B cell (primary cell): ENCODE measurements at regions not wholly inside any gene's neighbourhood (a gene's known extent, or its start where the extent isn't known, plus 50 kb on each side); places are given as distances from the start of the nearest gene placed in this dataset.

ENCODE experiments used
- ATAC-seq: fragments of 200-7000 bp; cut with Tn5 transposase; one replicate; pipeline ENCODE4 v1.10.0; 2021; ENCODE audit warnings: low read depth, mild to moderate bottlenecking, moderate number of reproducible peaks, moderate library complexity
- CTCF ChIA-PET: fragments of 350-600 bp; sonication (Branson Sonifier 250); formaldehyde crosslinking; loops from one replicate; lab custom pipeline; 2021; ENCODE audit warnings: antibody characterized with exemption, inconsistent platforms; lab: Charles Lee
- POLR2A ChIA-PET: fragments of 350-600 bp; sonication (Branson Sonifier 250); formaldehyde crosslinking; loops from one replicate; lab custom pipeline; 2021; ENCODE audit warnings: antibody characterized with exemption; lab: Charles Lee
- DNase-seq: peaks from one replicate; pipeline ENCODE4 v3.0.0; 2013
- H2AFZ ChIP-seq: 2 replicates; pipeline ENCODE4 v1.6.1; 2012; ENCODE audit warnings: mild to moderate bottlenecking, low read depth, low read length; ENCODE audit not compliant: insufficient read depth, poor library complexity, severe bottlenecking
- H3K27ac ChIP-seq, 2 donors: 1 replicate in 1 of 2; 2 replicates in 1 of 2; pipeline ENCODE4 v1.5.1; 2012 to 2013; ENCODE audit warnings: low read length in 2 of 2, mild to moderate bottlenecking in 2 of 2, moderate library complexity in 1 of 2
- H3K27me3 ChIP-seq, 4 experiments: fragments of 200-600 bp in 1 of 4; sonication (generic) in 1 of 4; replicated peaks in 1 of 4; 1 replicate in 2 of 4; 2 replicates in 2 of 4; pipeline versions ENCODE4 v1.6.1 to v1.7.0; 2013 to 2016; ENCODE audit warnings: low read length in 3 of 4, mild to moderate bottlenecking in 2 of 4, mixed read lengths in 1 of 4, moderate library complexity in 1 of 4; ENCODE audit not compliant: insufficient read depth in 4 of 4, control insufficient read depth in 3 of 4; ENCODE audit errors: control extremely low read depth in 1 of 4
- H3K36me3 ChIP-seq, 2 experiments: replicated peaks in 1 of 2; 1 replicate in 1 of 2; 2 replicates in 1 of 2; pipeline versions ENCODE4 v1.6.1 to v1.7.1; 2013; ENCODE audit warnings: low read length in 1 of 2; ENCODE audit not compliant: insufficient read depth in 2 of 2, control insufficient read depth in 1 of 2; ENCODE audit errors: control extremely low read depth in 1 of 2, extremely low read depth in 1 of 2
- H3K4me1 ChIP-seq, 2 donors: fragments of 200-600 bp in 1 of 2; sonication (generic) in 1 of 2; 1 replicate in 1 of 2; 2 replicates in 1 of 2; pipeline versions ENCODE4 v1.5.1 to v1.6.1; 2013 to 2017; ENCODE audit warnings: low read length in 2 of 2; ENCODE audit not compliant: control insufficient read depth in 2 of 2, insufficient read depth in 2 of 2
- H3K4me2 ChIP-seq: replicated peaks from 2 replicates; pipeline ENCODE3; 2012; ENCODE audit warnings: mild to moderate bottlenecking, low read depth, low read length; ENCODE audit not compliant: poor library complexity, severe bottlenecking
- H3K4me3 ChIP-seq, 5 experiments: fragments of 200-600 bp in 1 of 5; sonication (generic) in 1 of 5; 1 replicate in 3 of 5; 2 replicates in 2 of 5; pipeline versions ENCODE4 v1.5.1 to v1.7.0; 2011 to 2016; ENCODE audit warnings: low read length in 4 of 5, mild to moderate bottlenecking in 4 of 5, low read depth in 2 of 5, control low read depth in 1 of 5, moderate library complexity in 1 of 5; ENCODE audit not compliant: insufficient read depth in 1 of 5; ENCODE audit errors: control extremely low read depth in 1 of 5, extremely low read depth in 1 of 5
- H3K79me2 ChIP-seq: fragments of 200-600 bp; sonication (generic); one replicate; pipeline ENCODE4 v1.6.0; 2016; ENCODE audit warnings: low read length; ENCODE audit not compliant: control insufficient read depth, insufficient read depth
- H3K9ac ChIP-seq: fragments of 200-600 bp; sonication (generic); 2 replicates; pipeline ENCODE4 v1.6.1; 2017; ENCODE audit warnings: mild to moderate bottlenecking, low read length, moderate library complexity
- H3K9me3 ChIP-seq, 3 donors: one replicate each; pipeline versions ENCODE4 v1.6.1 to v1.7.1; 2013; ENCODE audit warnings: low read length in 2 of 3; ENCODE audit not compliant: control insufficient read depth in 2 of 3, insufficient read depth in 1 of 3; ENCODE audit errors: control extremely low read depth in 1 of 3
- H4K20me1 ChIP-seq: 2 replicates; pipeline ENCODE4 v1.6.0; 2012; ENCODE audit warnings: mild to moderate bottlenecking, low read length; ENCODE audit not compliant: insufficient read depth, control insufficient read depth, poor library complexity, severe bottlenecking
- H3K27ac Mint-ChIP-seq: one replicate; pipeline ENCODE4 v1.8.0; 2021; ENCODE audit warnings: mixed read lengths
- H3K27me3 Mint-ChIP-seq: one replicate; pipeline ENCODE4 v1.8.0; 2021; ENCODE audit warnings: mixed read lengths
- H3K4me1 Mint-ChIP-seq: one replicate; pipeline ENCODE4 v1.8.0; 2021; ENCODE audit warnings: mixed read lengths
- H3K4me3 Mint-ChIP-seq: one replicate; pipeline ENCODE4 v1.8.0; 2021; ENCODE audit warnings: mixed read lengths
- H3K9me3 Mint-ChIP-seq: one replicate; pipeline ENCODE4 v1.8.0; 2022; ENCODE audit warnings: mixed read lengths; ENCODE audit not compliant: insufficient read depth
- EZH2 ChIP-seq: IDR thresholded peaks from 2 replicates; pipeline ENCODE4 v1.6.1; 2012; ENCODE audit warnings: borderline replicate concordance, low read depth, mild to moderate bottlenecking, moderate library complexity, low read length; ENCODE audit not compliant: insufficient read depth, poor library complexity, severe bottlenecking
- WGBS: methylation state at CpG from one replicate; pipeline ENCODE4 v1.1.5; 2013; ENCODE audit warnings: missing lambda C conversion rate; ENCODE audit not compliant: insufficient coverage; 5-methylcytosine and 5-hydroxymethylcytosine counted together
- intact Hi-C: fragments of 100-400 bp; cut with micrococcal nuclease; formaldehyde crosslinking; loops from one replicate; pipeline ENCODE4 v1.10.0; 2022
- TF ChIP-seq, protein P1 (sequence below): fragments of 200-600 bp; IDR thresholded peaks from one replicate; pipeline ENCODE4 v1.8.0; 2022; ENCODE audit warnings: antibody characterized with exemption, mild to moderate bottlenecking

DNA sequence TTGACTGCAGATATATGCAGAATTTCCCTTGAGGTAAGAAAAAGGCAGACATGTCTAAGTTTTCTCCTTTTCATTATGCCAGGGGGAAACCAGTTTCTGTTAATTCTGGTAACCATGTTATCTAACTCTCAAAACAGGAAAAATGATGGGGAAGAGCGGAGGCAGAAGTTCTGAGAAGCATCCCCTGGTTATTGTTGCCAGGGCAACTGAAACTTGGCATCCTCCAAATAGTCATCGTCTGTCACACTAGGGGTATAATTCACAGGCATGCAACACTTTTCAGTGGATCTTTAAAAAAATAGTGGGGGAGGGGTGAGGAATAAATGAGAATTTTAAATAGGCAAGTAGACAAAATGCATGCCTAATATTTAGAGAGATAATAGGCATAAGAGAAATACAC is 715.3 kb upstream of the CXADR start:
- no CpG with 5 or more reads among the region's 2 CpGs for WGBS
- Histone ChIP-seq H3K9ac (no peak overlapping the region), H2AFZ (no peak overlapping the region), H3K27ac (no peak overlapping the region), H3K4me1 (no peaks in the 10 kb centered on the region), H3K4me2 (no peak overlapping the region), H3K4me3 (no peak overlapping the region), H3K36me3 (no peaks in the 10 kb centered on the region), H3K27me3 (no peaks in the 10 kb centered on the region), H4K20me1 (no peaks in the 10 kb centered on the region), H3K79me2 (no peaks in the 10 kb centered on the region), H3K9me3 (peaks cover 0 to 3% (median 0%) of the 10 kb centered on the region in 3 donors)
- no peak for DNase-seq
- peaks cover 1% of the 10 kb centered on the region for H3K9me3 Mint-ChIP-seq
- H3K4me3 Mint-ChIP-seq, result no peak overlapping the region
- ChIA-PET CTCF (no interaction called here), POLR2A (no interaction called here)
- no peak for ATAC-seq
- no peaks in the 10 kb centered on the region for H3K27me3 Mint-ChIP-seq
- no peak overlapping the region for H3K27ac Mint-ChIP-seq
- TF ChIP-seq EZH2, result no peak
- TF ChIP-seq, protein P1, sequence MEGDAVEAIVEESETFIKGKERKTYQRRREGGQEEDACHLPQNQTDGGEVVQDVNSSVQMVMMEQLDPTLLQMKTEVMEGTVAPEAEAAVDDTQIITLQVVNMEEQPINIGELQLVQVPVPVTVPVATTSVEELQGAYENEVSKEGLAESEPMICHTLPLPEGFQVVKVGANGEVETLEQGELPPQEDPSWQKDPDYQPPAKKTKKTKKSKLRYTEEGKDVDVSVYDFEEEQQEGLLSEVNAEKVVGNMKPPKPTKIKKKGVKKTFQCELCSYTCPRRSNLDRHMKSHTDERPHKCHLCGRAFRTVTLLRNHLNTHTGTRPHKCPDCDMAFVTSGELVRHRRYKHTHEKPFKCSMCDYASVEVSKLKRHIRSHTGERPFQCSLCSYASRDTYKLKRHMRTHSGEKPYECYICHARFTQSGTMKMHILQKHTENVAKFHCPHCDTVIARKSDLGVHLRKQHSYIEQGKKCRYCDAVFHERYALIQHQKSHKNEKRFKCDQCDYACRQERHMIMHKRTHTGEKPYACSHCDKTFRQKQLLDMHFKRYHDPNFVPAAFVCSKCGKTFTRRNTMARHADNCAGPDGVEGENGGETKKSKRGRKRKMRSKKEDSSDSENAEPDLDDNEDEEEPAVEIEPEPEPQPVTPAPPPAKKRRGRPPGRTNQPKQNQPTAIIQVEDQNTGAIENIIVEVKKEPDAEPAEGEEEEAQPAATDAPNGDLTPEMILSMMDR, result no peak
- intact Hi-C loops, result no loop called here
- no peaks in the 10 kb centered on the region for H3K4me1 Mint-ChIP-seq

DNA sequence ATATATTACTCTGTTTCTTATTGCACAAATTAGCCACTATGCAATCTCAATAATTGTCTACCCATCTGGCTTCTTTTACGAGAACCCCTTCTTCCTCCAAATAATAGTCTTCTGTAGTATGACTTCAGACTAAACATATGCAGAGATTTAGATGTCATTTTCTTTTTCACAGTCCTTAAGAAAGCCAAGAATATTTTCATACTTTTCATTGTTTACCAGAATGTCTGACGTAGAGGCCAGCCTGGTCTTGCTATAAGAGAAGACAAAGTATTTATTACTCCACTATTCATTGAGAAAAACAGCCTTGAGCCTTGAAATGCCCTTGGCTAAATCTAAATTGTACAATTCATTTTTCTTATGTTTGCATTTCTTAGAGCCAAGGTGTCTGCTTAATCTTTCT is 714.9 kb upstream of the CXADR start:
- no peaks in the 10 kb centered on the region for H4K20me1 ChIP-seq
- ATAC-seq (no peak), DNase-seq (no peak)
- WGBS, result no CpG with 5 or more reads among the region's 2 CpGs
- Mint-ChIP-seq H3K4me1 (no peaks in the 10 kb centered on the region), H3K27me3 (no peaks in the 10 kb centered on the region), H3K27ac (no peak overlapping the region), H3K4me3 (no peak overlapping the region), H3K9me3 (peaks cover 1% of the 10 kb centered on the region)
- H3K27ac ChIP-seq, result no peak overlapping the region
- intact Hi-C loops, result no loop called here
- no peak overlapping the region for H3K4me2 ChIP-seq
- POLR2A ChIA-PET, result no interaction called here
- peaks cover 0 to 3% (median 0%) of the 10 kb centered on the region in 3 donors for H3K9me3 ChIP-seq
- no peaks in the 10 kb centered on the region for H3K79me2 ChIP-seq
- CTCF ChIA-PET, result no interaction called here
- H3K27me3 ChIP-seq, result no peaks in the 10 kb centered on the region
- no peaks in the 10 kb centered on the region for H3K36me3 ChIP-seq
- H3K4me1 ChIP-seq, result no peaks in the 10 kb centered on the region
- TF ChIP-seq EZH2, result no peak
- TF ChIP-seq, protein P1, result no peak
- no peak overlapping the region for H3K9ac ChIP-seq
- H2AFZ ChIP-seq, result no peak overlapping the region
- no peak overlapping the region for H3K4me3 ChIP-seq
